ENCODE measurements at regions not wholly inside any gene's neighbourhood (a gene's known extent, or its start where the extent isn't known, plus 50 kb on each side); places are given as distances from the start of the nearest gene placed in this dataset.

GRCh38 chr9:23215688-23216087, 610.4 kb downstream of the ELAVL2 start:
- H3K27me3 ChIP-seq (ENCODE audit: control insufficient read depth in 1 of 2, insufficient read depth in 2 of 2, low read length in 2 of 2), result no peaks in the 10 kb centered on the region
- H3K27ac ChIP-seq (ENCODE audit: low read depth in 2 of 2, low read length in 1 of 2), result no peak overlapping the region
- H3K36me3 ChIP-seq (ENCODE audit: control insufficient read depth in 2 of 2, insufficient read depth in 2 of 2, low read length in 1 of 2), result no peaks in the 10 kb centered on the region
- 64 to 67% methylated on average over 5 of the region's 5 CpGs for WGBS, 2 donors
- no peaks in the 10 kb centered on the region for H3K9me3 ChIP-seq (ENCODE audit: control insufficient read depth in 2 of 2, insufficient read depth in 1 of 2, low read depth in 1 of 2, low read length in 1 of 2)
- no peak overlapping the region for H3K4me3 ChIP-seq (ENCODE audit: low read depth in 1 of 2, low read length in 2 of 2)
- H3K4me1 ChIP-seq (ENCODE audit: control insufficient read depth in 2 of 2, insufficient read depth in 2 of 2, low read length in 1 of 2), result no peaks in the 10 kb centered on the region

GRCh38 chr9:23219471-23219870, 606.6 kb downstream of the ELAVL2 start:
- Histone ChIP-seq H3K4me3 (ENCODE audit: low read depth in 1 of 2, low read length in 2 of 2) (no peak overlapping the region), H3K27ac (ENCODE audit: low read depth in 2 of 2, low read length in 1 of 2) (no peak overlapping the region), H3K9me3 (ENCODE audit: control insufficient read depth in 2 of 2, insufficient read depth in 1 of 2, low read depth in 1 of 2, low read length in 1 of 2) (no peaks in the 10 kb centered on the region), H3K36me3 (ENCODE audit: control insufficient read depth in 2 of 2, insufficient read depth in 2 of 2, low read length in 1 of 2) (no peaks in the 10 kb centered on the region), H3K27me3 (ENCODE audit: control insufficient read depth in 1 of 2, insufficient read depth in 2 of 2, low read length in 2 of 2) (no peaks in the 10 kb centered on the region), H3K4me1 (ENCODE audit: control insufficient read depth in 2 of 2, insufficient read depth in 2 of 2, low read length in 1 of 2) (no peaks in the 10 kb centered on the region)
- WGBS, 2 donors, result 83 to 89% methylated on average over 13 of the region's 13 CpGs

GRCh38 chr9:23220171-23220570, 605.9 kb downstream of the ELAVL2 start:
- WGBS, 2 donors, result 70 to 73% methylated on average over 2 of the region's 2 CpGs
- Histone ChIP-seq H3K36me3 (ENCODE audit: control insufficient read depth in 2 of 2, insufficient read depth in 2 of 2, low read length in 1 of 2) (no peaks in the 10 kb centered on the region), H3K4me1 (ENCODE audit: control insufficient read depth in 2 of 2, insufficient read depth in 2 of 2, low read length in 1 of 2) (no peaks in the 10 kb centered on the region), H3K9me3 (ENCODE audit: control insufficient read depth in 2 of 2, insufficient read depth in 1 of 2, low read depth in 1 of 2, low read length in 1 of 2) (no peaks in the 10 kb centered on the region), H3K27ac (ENCODE audit: low read depth in 2 of 2, low read length in 1 of 2) (no peak overlapping the region), H3K27me3 (ENCODE audit: control insufficient read depth in 1 of 2, insufficient read depth in 2 of 2, low read length in 2 of 2) (no peaks in the 10 kb centered on the region), H3K4me3 (ENCODE audit: low read depth in 1 of 2, low read length in 2 of 2) (no peak overlapping the region)

GRCh38 chr9:23220957-23221356, 605.1 kb downstream of the ELAVL2 start:
- WGBS, 2 donors, result 61 to 64% methylated on average over 3 of the region's 3 CpGs
- Histone ChIP-seq H3K27me3 (ENCODE audit: control insufficient read depth in 1 of 2, insufficient read depth in 2 of 2, low read length in 2 of 2) (no peaks in the 10 kb centered on the region), H3K36me3 (ENCODE audit: control insufficient read depth in 2 of 2, insufficient read depth in 2 of 2, low read length in 1 of 2) (no peaks in the 10 kb centered on the region), H3K9me3 (ENCODE audit: control insufficient read depth in 2 of 2, insufficient read depth in 1 of 2, low read depth in 1 of 2, low read length in 1 of 2) (no peaks in the 10 kb centered on the region), H3K4me3 (ENCODE audit: low read depth in 1 of 2, low read length in 2 of 2) (no peak overlapping the region), H3K4me1 (ENCODE audit: control insufficient read depth in 2 of 2, insufficient read depth in 2 of 2, low read length in 1 of 2) (no peaks in the 10 kb centered on the region), H3K27ac (ENCODE audit: low read depth in 2 of 2, low read length in 1 of 2) (no peak overlapping the region)

- H3K36me3 ChIP-seq (ENCODE audit: control insufficient read depth in 2 of 2, insufficient read depth in 2 of 2, low read length in 1 of 2), result no peaks in the 10 kb centered on the region
- no peaks in the 10 kb centered on the region for H3K4me1 ChIP-seq (ENCODE audit: control insufficient read depth in 2 of 2, insufficient read depth in 2 of 2, low read length in 1 of 2)
- H3K27ac ChIP-seq (ENCODE audit: low read depth in 2 of 2, low read length in 1 of 2), result no peak overlapping the region
- 45 to 48% methylated on average over 6 of the region's 6 CpGs for WGBS, 2 donors
- H3K27me3 ChIP-seq (ENCODE audit: control insufficient read depth in 1 of 2, insufficient read depth in 2 of 2, low read length in 2 of 2), result no peaks in the 10 kb centered on the region
- peaks cover 0 to 5% of the 10 kb centered on the region in 2 donors for H3K9me3 ChIP-seq (ENCODE audit: control insufficient read depth in 2 of 2, insufficient read depth in 1 of 2, low read depth in 1 of 2, low read length in 1 of 2)
- no peak overlapping the region for H3K4me3 ChIP-seq (ENCODE audit: low read depth in 1 of 2, low read length in 2 of 2)
Observed at GRCh38 chr9:23229890-23230317, 596.1 kb downstream of the ELAVL2 start.

GRCh38 chr9:23232831-23233230, 593.2 kb downstream of the ELAVL2 start:
- Histone ChIP-seq H3K4me1 (ENCODE audit: control insufficient read depth in 2 of 2, insufficient read depth in 2 of 2, low read length in 1 of 2) (no peaks in the 10 kb centered on the region), H3K36me3 (ENCODE audit: control insufficient read depth in 2 of 2, insufficient read depth in 2 of 2, low read length in 1 of 2) (no peaks in the 10 kb centered on the region), H3K4me3 (ENCODE audit: low read depth in 1 of 2, low read length in 2 of 2) (no peak overlapping the region), H3K9me3 (ENCODE audit: control insufficient read depth in 2 of 2, insufficient read depth in 1 of 2, low read depth in 1 of 2, low read length in 1 of 2) (peaks cover 1 to 5% of the 10 kb centered on the region in 2 donors), H3K27ac (ENCODE audit: low read depth in 2 of 2, low read length in 1 of 2) (no peak overlapping the region), H3K27me3 (ENCODE audit: control insufficient read depth in 1 of 2, insufficient read depth in 2 of 2, low read length in 2 of 2) (no peaks in the 10 kb centered on the region)
- WGBS, 2 donors, result 51 to 56% methylated on average over 2 of the region's 2 CpGs

- Histone ChIP-seq H3K4me3 (ENCODE audit: low read depth in 1 of 2, low read length in 2 of 2) (no peak overlapping the region), H3K27me3 (ENCODE audit: control insufficient read depth in 1 of 2, insufficient read depth in 2 of 2, low read length in 2 of 2) (no peaks in the 10 kb centered on the region), H3K9me3 (ENCODE audit: control insufficient read depth in 2 of 2, insufficient read depth in 1 of 2, low read depth in 1 of 2, low read length in 1 of 2) (peaks cover 0 to 3% of the 10 kb centered on the region in 2 donors), H3K36me3 (ENCODE audit: control insufficient read depth in 2 of 2, insufficient read depth in 2 of 2, low read length in 1 of 2) (no peaks in the 10 kb centered on the region), H3K27ac (ENCODE audit: low read depth in 2 of 2, low read length in 1 of 2) (no peak overlapping the region), H3K4me1 (ENCODE audit: control insufficient read depth in 2 of 2, insufficient read depth in 2 of 2, low read length in 1 of 2) (no peaks in the 10 kb centered on the region)
- WGBS, 2 donors, result 73 to 91% methylated on average over 1 of the region's 1 CpG
Observed at GRCh38 chr9:23243523-23243922, 582.5 kb downstream of the ELAVL2 start.

- Histone ChIP-seq H3K36me3 (ENCODE audit: control insufficient read depth in 2 of 2, insufficient read depth in 2 of 2, low read length in 1 of 2) (no peaks in the 10 kb centered on the region), H3K27me3 (ENCODE audit: control insufficient read depth in 1 of 2, insufficient read depth in 2 of 2, low read length in 2 of 2) (no peaks in the 10 kb centered on the region), H3K27ac (ENCODE audit: low read depth in 2 of 2, low read length in 1 of 2) (no peak overlapping the region), H3K4me3 (ENCODE audit: low read depth in 1 of 2, low read length in 2 of 2) (no peak overlapping the region), H3K9me3 (ENCODE audit: control insufficient read depth in 2 of 2, insufficient read depth in 1 of 2, low read depth in 1 of 2, low read length in 1 of 2) (peaks cover 0 to 3% of the 10 kb centered on the region in 2 donors), H3K4me1 (ENCODE audit: control insufficient read depth in 2 of 2, insufficient read depth in 2 of 2, low read length in 1 of 2) (no peaks in the 10 kb centered on the region)
Observed at GRCh38 chr9:23245067-23245466, 581.0 kb downstream of the ELAVL2 start.

GRCh38 chr9:23254404-23255184, 571.4 kb downstream of the ELAVL2 start:
- no peaks in the 10 kb centered on the region for H3K27me3 ChIP-seq (ENCODE audit: control insufficient read depth in 1 of 2, insufficient read depth in 2 of 2, low read length in 2 of 2)
- 62 to 71% methylated on average over 9 of the region's 9 CpGs for WGBS, 2 donors

GRCh38 chr9:23255346-23255745, 570.7 kb downstream of the ELAVL2 start:
- H3K36me3 ChIP-seq (ENCODE audit: control insufficient read depth in 2 of 2, insufficient read depth in 2 of 2, low read length in 1 of 2), result no peaks in the 10 kb centered on the region
- no peak overlapping the region for H3K27ac ChIP-seq (ENCODE audit: low read depth in 2 of 2, low read length in 1 of 2)
- no peaks in the 10 kb centered on the region for H3K27me3 ChIP-seq (ENCODE audit: control insufficient read depth in 1 of 2, insufficient read depth in 2 of 2, low read length in 2 of 2)
- H3K9me3 ChIP-seq (ENCODE audit: control insufficient read depth in 2 of 2, insufficient read depth in 1 of 2, low read depth in 1 of 2, low read length in 1 of 2), result no peaks in the 10 kb centered on the region
- no peaks in the 10 kb centered on the region for H3K4me1 ChIP-seq (ENCODE audit: control insufficient read depth in 2 of 2, insufficient read depth in 2 of 2, low read length in 1 of 2)
- WGBS, 2 donors, result 33 to 42% methylated on average over 3 of the region's 3 CpGs
- no peak overlapping the region for H3K4me3 ChIP-seq (ENCODE audit: low read depth in 1 of 2, low read length in 2 of 2)

More at GRCh38 chr9:23254404-23255184, 571.4 kb downstream of the ELAVL2 start:
- Histone ChIP-seq H3K9me3 (ENCODE audit: control insufficient read depth in 2 of 2, insufficient read depth in 1 of 2, low read depth in 1 of 2, low read length in 1 of 2) (no peaks in the 10 kb centered on the region), H3K27ac (ENCODE audit: low read depth in 2 of 2, low read length in 1 of 2) (no peak overlapping the region), H3K4me3 (ENCODE audit: low read depth in 1 of 2, low read length in 2 of 2) (no peak overlapping the region), H3K4me1 (ENCODE audit: control insufficient read depth in 2 of 2, insufficient read depth in 2 of 2, low read length in 1 of 2) (no peaks in the 10 kb centered on the region), H3K36me3 (ENCODE audit: control insufficient read depth in 2 of 2, insufficient read depth in 2 of 2, low read length in 1 of 2) (no peaks in the 10 kb centered on the region)
